GM18907 (cell line): ENCODE measurements at regions not wholly inside any gene's neighbourhood (a gene's known extent, or its start where the extent isn't known, plus 50 kb on each side); places are given as distances from the start of the nearest gene placed in this dataset.

Source experiments
- ATAC-seq: cut with Tn5 transposase; IDR thresholded peaks from one replicate; pipeline ENCODE4 v1.9.1; 2021; ENCODE audit warnings: mild to moderate bottlenecking, moderate library complexity; ENCODE audit not compliant: unreplicated experiment

DNA sequence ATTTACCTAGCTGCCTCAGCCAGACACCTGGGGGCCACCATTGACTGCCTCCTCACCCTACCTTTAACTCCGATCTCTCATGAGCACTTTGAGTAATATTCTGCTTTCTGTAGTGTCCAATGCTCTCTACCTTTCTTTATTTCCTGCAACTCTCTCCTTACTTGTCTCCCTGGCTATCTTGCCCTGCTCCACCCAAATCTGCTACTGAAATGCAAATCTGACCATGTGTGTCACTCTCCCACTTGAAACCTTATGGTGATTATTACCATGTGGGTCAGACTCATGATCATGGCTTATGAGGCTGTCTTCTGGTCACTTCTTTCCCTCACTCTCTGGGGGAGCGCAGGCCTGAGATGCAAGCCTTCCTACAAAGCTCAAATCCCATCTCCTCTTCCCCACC lies 83.3 kb downstream of the INSIG2 start:
- ATAC-seq, result no peak

DNA sequence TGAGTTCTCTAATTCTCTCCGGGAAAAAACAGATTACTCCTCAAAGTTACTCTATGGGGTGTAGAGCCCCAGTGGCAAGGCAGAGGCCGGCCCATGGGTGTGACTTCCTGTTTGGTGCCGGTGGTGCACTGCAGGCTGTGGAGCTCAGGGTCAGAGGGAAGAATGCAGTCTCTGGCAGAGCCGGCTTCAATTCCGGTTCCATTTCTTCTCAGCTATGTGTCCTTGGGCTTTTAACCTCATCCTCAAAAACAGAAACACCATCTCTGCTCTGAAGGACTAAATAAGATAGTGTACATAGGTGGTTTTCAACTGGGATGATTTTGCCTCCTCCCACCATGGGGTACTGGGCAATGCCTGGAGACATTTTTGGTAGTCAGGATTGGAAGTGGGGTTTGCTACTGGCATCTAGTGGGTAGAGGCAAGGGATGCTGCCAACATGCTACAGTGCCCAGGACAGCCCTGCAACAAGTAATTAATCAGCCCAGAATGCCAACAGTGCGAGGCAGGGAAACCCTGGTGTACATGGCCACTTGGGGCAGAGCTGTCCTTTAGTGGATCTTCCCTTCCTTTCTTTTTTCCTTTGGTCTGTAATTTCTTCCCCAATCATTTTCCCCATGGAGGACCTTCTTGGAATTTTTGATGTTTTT lies 81.2 kb downstream of the INSIG2 start:
- peak; percentile 85 for ATAC-seq

DNA sequence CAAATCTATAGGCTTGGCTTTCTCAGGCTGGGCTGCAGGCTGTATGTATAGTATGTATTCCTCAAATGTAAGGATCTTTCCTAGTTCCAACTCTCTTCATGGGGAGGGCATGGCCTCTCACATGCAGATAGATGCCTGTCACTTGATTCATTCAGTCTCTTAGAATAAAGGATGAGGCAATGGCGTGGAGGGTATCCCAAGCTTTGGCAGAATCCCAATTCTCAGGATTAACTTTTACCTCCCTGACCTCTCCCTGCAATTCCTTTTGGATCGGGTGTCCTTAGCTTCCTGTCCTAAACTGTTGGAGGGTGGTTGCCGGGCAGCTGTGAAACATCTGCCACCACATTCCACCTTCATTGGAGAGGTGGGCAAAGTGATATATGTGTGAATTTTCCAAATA lies 80.3 kb downstream of the INSIG2 start:
- no peak for ATAC-seq

DNA sequence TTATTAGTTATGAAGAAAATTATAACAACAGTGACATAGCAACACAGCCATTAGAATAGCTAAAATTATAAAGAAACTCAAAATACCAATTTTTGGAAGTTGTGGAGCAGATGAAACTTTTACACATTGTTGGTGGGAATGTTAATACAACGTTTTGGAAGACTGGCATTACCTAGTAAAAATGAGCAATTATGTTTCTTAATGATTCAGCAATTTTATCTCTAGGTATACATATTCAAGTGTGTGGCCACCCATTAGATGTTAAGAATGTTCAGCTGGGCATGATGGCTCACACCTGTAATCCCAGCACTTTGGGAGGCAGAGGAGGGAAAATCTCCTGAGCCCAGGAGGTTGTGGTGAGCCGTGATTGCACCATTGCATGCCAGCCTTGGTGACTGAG lies 78.8 kb downstream of the INSIG2 start:
- ATAC-seq, result no peak

DNA sequence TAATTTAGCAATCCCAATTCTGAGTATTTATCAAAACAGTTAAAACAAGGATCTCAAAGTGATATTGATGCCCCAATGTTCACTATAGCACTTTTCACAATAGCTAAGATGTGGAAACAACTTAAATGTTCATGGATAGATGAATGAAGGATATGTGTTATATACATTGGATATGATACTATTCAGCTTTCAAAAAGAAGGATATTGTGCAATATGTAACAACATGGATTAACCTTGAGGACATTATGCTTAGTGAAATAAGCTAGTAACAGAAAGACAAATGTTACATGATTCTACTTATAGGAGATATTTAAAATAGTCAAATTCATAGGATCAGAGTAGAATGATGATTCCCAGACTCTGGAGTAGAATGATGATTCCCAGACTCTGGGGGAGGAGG lies 78.0 kb downstream of the INSIG2 start:
- no peak for ATAC-seq

DNA sequence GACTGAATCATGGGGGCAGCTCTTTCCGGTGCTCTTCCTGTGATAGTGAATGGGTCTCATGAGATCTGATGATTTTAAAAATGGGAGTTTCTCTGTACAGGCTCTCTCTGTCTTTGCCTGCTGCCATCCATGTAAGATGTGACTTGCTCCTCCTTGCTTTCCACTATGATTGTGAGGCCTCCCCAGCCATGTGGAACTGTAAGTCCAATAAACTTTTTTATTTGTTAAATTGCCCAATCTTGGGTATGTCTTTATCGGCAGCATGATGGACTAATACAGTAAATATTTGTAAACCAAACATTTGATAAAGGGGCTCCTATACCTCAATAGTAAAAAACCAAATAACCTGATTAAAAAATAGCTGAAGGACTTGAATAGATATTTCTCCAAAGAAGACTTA lies 77.3 kb downstream of the INSIG2 start:
- no peak for ATAC-seq
